GM21528 (cell line): ENCODE measurements at regions not wholly inside any gene's neighbourhood (a gene's known extent, or its start where the extent isn't known, plus 50 kb on each side); places are given as distances from the start of the nearest gene placed in this dataset.

Source experiments
- ATAC-seq: cut with Tn5 transposase; IDR thresholded peaks from one replicate; pipeline ENCODE4 v1.9.1; 2021; ENCODE audit warnings: mild to moderate bottlenecking, moderate library complexity; ENCODE audit not compliant: unreplicated experiment, low FRiP score

- no peak for ATAC-seq
Measured at GRCh38 chr13:85321734-85322133, 477.5 kb downstream of the SLITRK6 start.

GRCh38 chr13:85317781-85318180 lies 481.4 kb downstream of the SLITRK6 start:
- no peak for ATAC-seq

- no peak for ATAC-seq
Measured at GRCh38 chr13:85316506-85317025, 482.7 kb downstream of the SLITRK6 start.

- ATAC-seq, result no peak
Measured at GRCh38 chr13:85314686-85315085, 484.5 kb downstream of the SLITRK6 start.

GRCh38 chr13:85313761-85314503 lies 485.3 kb downstream of the SLITRK6 start:
- ATAC-seq, result no peak

- ATAC-seq, result no peak
Measured at GRCh38 chr13:85312071-85312470, 487.1 kb downstream of the SLITRK6 start.

GRCh38 chr13:85303630-85304029 lies 495.6 kb downstream of the SLITRK6 start:
- ATAC-seq, result no peak

GRCh38 chr13:85298387-85298924 lies 500.8 kb downstream of the SLITRK6 start:
- no peak for ATAC-seq

GRCh38 chr13:85288698-85289097 lies 510.5 kb downstream of the SLITRK6 start:
- ATAC-seq, result no peak

GRCh38 chr13:85287528-85287927 lies 511.7 kb downstream of the SLITRK6 start:
- ATAC-seq, result no peak

- no peak for ATAC-seq
Measured at GRCh38 chr13:85286081-85286480, 513.1 kb downstream of the SLITRK6 start.

- no peak for ATAC-seq
Measured at GRCh38 chr13:85284349-85284748, 514.9 kb downstream of the SLITRK6 start.

- no peak for ATAC-seq
Measured at GRCh38 chr13:85283408-85283807, 515.8 kb downstream of the SLITRK6 start.

GRCh38 chr13:85282876-85283275 lies 516.3 kb downstream of the SLITRK6 start:
- ATAC-seq, result no peak

GRCh38 chr13:85278851-85279250 lies 520.4 kb downstream of the SLITRK6 start:
- no peak for ATAC-seq

- no peak for ATAC-seq
Measured at GRCh38 chr13:85277748-85278147, 521.5 kb downstream of the SLITRK6 start.

- ATAC-seq, result no peak
Measured at GRCh38 chr13:85266771-85267170, 532.4 kb downstream of the SLITRK6 start.

GRCh38 chr13:85266331-85266730 lies 532.9 kb downstream of the SLITRK6 start:
- no peak for ATAC-seq

GRCh38 chr13:85265296-85265695 lies 533.9 kb downstream of the SLITRK6 start:
- no peak for ATAC-seq

GRCh38 chr13:85262499-85262898 lies 536.7 kb downstream of the SLITRK6 start:
- ATAC-seq, result no peak

- ATAC-seq, result no peak
Measured at GRCh38 chr13:85261757-85262346, 537.4 kb downstream of the SLITRK6 start.

GRCh38 chr13:85260896-85261295 lies 538.3 kb downstream of the SLITRK6 start:
- ATAC-seq, result no peak
